22Rv1 (cell line): ENCODE measurements at regions not wholly inside any gene's neighbourhood (a gene's known extent, or its start where the extent isn't known, plus 50 kb on each side); places are given as distances from the start of the nearest gene placed in this dataset.

Experiments
- H3K27ac ChIP-seq: fragments of 450-650 bp; 2 replicates; pipeline ENCODE4 v1.5.1; 2017
- ZFX ChIP-seq: fragments of 450-650 bp; IDR thresholded peaks from 2 replicates; pipeline ENCODE4 v1.6.1; 2017; ENCODE audit warnings: antibody characterized with exemption, borderline replicate concordance
- TF ChIP-seq, protein P1 (sequence below): fragments of 450-650 bp; IDR thresholded peaks from 2 replicates; pipeline ENCODE4 v1.5.1; 2017; ENCODE audit warnings: mild to moderate bottlenecking

GRCh38 chr6:84912472-84913322 lies 148.3 kb upstream of the TBX18 start:
- TF ChIP-seq, protein P1, sequence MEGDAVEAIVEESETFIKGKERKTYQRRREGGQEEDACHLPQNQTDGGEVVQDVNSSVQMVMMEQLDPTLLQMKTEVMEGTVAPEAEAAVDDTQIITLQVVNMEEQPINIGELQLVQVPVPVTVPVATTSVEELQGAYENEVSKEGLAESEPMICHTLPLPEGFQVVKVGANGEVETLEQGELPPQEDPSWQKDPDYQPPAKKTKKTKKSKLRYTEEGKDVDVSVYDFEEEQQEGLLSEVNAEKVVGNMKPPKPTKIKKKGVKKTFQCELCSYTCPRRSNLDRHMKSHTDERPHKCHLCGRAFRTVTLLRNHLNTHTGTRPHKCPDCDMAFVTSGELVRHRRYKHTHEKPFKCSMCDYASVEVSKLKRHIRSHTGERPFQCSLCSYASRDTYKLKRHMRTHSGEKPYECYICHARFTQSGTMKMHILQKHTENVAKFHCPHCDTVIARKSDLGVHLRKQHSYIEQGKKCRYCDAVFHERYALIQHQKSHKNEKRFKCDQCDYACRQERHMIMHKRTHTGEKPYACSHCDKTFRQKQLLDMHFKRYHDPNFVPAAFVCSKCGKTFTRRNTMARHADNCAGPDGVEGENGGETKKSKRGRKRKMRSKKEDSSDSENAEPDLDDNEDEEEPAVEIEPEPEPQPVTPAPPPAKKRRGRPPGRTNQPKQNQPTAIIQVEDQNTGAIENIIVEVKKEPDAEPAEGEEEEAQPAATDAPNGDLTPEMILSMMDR, result no peak
- TF ChIP-seq ZFX, result no peak
- H3K27ac ChIP-seq, result no peak overlapping the region

- no peak overlapping the region for H3K27ac ChIP-seq
- TF ChIP-seq, protein P1, result no peak
- no peak for TF ChIP-seq ZFX
Observed at GRCh38 chr6:84910906-84911607, 146.7 kb upstream of the TBX18 start.

DNA sequence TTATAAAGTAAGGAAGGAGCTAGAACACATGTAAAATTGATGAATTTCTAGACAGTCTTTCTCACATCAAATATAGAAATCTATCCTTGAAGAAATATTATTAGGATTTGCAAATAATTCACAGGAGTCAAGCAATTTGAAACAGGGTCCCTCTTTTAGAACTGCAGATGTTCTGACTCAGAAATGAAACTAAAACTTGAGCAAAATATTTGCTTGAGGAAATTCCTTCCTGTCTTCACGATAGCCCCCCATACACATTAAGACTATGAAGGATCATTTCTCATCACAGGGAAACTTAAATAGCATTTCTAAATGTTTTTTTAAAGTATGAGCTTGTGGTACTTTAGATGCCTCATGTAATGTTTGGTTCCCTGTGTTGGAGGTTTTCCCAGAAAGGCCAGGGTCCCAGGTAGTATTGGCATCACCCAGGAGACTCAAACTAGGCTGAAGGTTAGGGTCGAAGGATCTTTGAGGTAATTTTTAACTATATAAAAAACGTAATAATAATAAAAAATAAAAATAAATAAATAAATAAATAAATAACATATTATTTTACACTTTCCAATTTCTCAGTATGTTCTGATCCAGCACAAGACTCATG lies 144.0 kb upstream of the TBX18 start:
- H3K27ac ChIP-seq, result no peak overlapping the region
- TF ChIP-seq, protein P1, result no peak
- TF ChIP-seq ZFX, result no peak

DNA sequence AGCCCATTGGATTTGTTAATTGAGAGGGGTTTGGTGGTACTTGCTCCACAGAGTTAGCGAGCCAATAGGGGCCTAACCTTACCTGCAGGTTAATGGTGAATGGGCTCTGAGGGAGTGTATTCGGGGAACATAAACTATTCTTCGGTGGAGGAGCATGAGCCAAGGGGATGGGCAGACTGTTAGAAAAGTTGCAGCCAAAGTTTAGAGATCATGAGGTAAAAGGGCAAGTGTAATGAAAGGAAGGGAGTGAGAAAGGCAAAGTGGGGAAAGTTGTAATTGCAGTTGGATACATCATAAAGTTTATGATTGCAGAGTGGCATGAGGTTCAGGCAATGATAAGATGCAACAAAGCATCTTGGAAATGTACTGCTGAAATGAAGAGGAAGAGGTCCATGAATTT lies 142.1 kb upstream of the TBX18 start:
- H3K27ac ChIP-seq, result no peak overlapping the region
- no peak for TF ChIP-seq ZFX

- H3K27ac ChIP-seq, result no peak overlapping the region
- TF ChIP-seq, protein P1, result no peak
- no peak for TF ChIP-seq ZFX
Observed at GRCh38 chr6:84905823-84906222, 141.4 kb upstream of the TBX18 start.

- no peak for TF ChIP-seq ZFX
- TF ChIP-seq, protein P1, result no peak
- no peak overlapping the region for H3K27ac ChIP-seq
Observed at GRCh38 chr6:84902354-84902928, 138.0 kb upstream of the TBX18 start.

- H3K27ac ChIP-seq, result no peak overlapping the region
- TF ChIP-seq, protein P1, result no peak
- TF ChIP-seq ZFX, result no peak
Observed at GRCh38 chr6:84897988-84898594, 133.7 kb upstream of the TBX18 start.
